ENCODE measurements at regions not wholly inside any gene's neighbourhood (a gene's known extent, or its start where the extent isn't known, plus 50 kb on each side); places are given as distances from the start of the nearest gene placed in this dataset.
"Not testable (repeated sequence)": the region's sequence is repeated elsewhere in the genome, so short reads cannot be mapped to it uniquely, and the experiment has no call there.

DNA sequence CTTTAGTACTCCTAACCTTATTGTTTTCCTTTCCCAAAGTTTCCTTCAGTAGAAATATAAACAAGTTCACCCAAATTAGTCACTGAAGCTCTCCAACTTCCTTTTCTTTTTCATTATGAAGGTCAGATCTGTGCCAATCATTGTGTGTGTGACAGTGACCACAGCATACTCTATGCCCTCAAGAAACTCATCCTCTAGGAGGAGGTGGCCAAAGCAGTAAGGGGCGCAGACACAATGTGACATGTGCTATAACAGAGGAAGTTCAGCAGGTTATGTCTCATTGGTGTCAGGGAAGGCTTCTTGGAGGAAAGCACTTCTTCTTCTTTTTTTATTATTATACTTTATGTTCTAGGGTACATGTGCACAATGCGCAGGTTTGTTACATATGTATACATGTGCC lies 60.0 kb upstream of the PSME4 start:
- Histone ChIP-seq H3F3A (ENCODE audit: insufficient read depth, low read depth) (no peaks in the 10 kb centered on the region), H3K4me1 (replicated peaks; ENCODE audit: insufficient read depth) (no peaks in the 10 kb centered on the region), H2AFZ (no peak overlapping the region), H3K27me3 (ENCODE audit: insufficient read depth, low read depth) (no peaks in the 10 kb centered on the region), H3K9me2 (ENCODE audit: insufficient read depth) (no peaks in the 10 kb centered on the region), H3K4me3 (no peak overlapping the region), H3K27ac (no peak overlapping the region), H3K79me2 (ENCODE audit: low read depth) (no peaks in the 10 kb centered on the region), H4K20me1 (ENCODE audit: insufficient read depth) (no peaks in the 10 kb centered on the region), H3K36me3 (ENCODE audit: low read depth) (no peaks in the 10 kb centered on the region), H3K9me3 (ENCODE audit: insufficient read depth, low read depth) (no peaks in the 10 kb centered on the region), H3K4me2 (no peak overlapping the region)
- POLR2A ChIA-PET (ENCODE audit: unreplicated experiment): no interaction called here
- no peak for TF ChIP-seq EZH2 (IDR thresholded peaks at IDR 0.05; ENCODE audit: low read depth)
- TF ChIP-seq CTCF (conservative IDR thresholded peaks at IDR 0.05): no peak
- no peak for DNase-seq
- no TSS peak for BruUV-seq (replicated peaks)
- CTCF ChIA-PET: no interaction called here
- intact Hi-C loops (cut with micrococcal nuclease; ENCODE audit: unreplicated experiment): no loop called here

DNA sequence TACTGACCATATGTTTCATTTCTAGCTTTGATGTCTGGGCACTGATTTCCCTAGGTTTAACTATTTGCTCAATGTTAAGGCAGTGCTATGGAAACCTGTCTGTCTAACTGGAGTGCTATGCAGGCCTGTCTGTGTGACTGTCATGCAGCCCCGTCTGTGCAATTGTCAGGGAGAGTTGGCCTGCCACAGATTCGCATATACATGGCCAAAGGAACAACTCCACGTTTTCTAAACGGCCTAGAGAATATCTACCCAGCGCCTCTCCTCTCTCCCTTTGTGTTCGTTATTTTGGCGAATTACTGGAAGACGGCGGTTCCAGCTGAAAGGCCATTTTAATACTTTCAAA lies 59.6 kb upstream of the PSME4 start:
- Histone ChIP-seq H4K20me1 (ENCODE audit: insufficient read depth) (no peaks in the 10 kb centered on the region), H3K36me3 (ENCODE audit: low read depth) (no peaks in the 10 kb centered on the region), H3K9me2 (ENCODE audit: insufficient read depth) (no peaks in the 10 kb centered on the region), H3K4me2 (no peak overlapping the region), H3F3A (ENCODE audit: insufficient read depth, low read depth) (no peaks in the 10 kb centered on the region), H3K27ac (no peak overlapping the region), H3K9me3 (ENCODE audit: insufficient read depth, low read depth) (no peaks in the 10 kb centered on the region), H3K27me3 (ENCODE audit: insufficient read depth, low read depth) (no peaks in the 10 kb centered on the region), H3K4me3 (no peak overlapping the region), H3K4me1 (replicated peaks; ENCODE audit: insufficient read depth) (no peaks in the 10 kb centered on the region), H3K79me2 (ENCODE audit: low read depth) (no peaks in the 10 kb centered on the region), H2AFZ (no peak overlapping the region)
- no peak for TF ChIP-seq CTCF (conservative IDR thresholded peaks at IDR 0.05)
- no peak for TF ChIP-seq EZH2 (IDR thresholded peaks at IDR 0.05; ENCODE audit: low read depth)
- no TSS peak for BruUV-seq (replicated peaks)
- intact Hi-C loops (cut with micrococcal nuclease; ENCODE audit: unreplicated experiment): no loop called here
- CTCF ChIA-PET: no interaction called here
- POLR2A ChIA-PET (ENCODE audit: unreplicated experiment): interaction anchor here (0.6 kb wide), 1 partner anchor 686 kb away, joined by 7 read pairs; no protein-coding TSS in a partner anchor
- no peak for DNase-seq

DNA sequence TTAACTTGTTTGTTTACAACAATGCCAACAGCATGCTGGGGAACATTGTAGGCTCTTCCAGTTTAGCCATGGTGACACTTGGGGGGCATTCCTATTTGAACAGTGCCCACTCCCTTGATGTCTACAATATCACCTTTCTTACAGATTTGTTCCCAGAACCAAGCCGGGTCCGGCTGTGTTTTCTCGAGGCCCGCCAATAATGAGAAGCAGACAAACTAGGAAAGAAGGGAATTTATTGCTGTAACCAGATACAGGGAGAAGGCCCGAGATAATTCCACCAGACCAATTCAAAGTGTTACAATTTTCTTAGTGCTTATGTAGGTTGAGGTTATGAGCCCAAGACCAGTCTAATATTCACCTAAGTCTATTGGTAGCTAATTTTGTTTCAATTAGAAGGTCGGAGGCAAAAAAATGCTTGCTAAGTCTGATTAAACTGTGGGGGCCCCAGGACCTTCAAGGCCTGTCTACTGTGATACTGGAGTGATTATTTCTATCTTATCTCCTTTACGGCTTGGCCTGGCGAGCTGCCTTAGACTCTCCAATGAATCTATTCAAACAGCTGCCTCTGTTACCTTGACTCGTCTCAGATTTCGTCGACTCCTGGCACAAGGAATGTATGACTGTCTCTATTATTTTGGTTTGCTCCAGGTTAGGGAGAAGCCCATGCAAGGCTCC lies 59.1 kb upstream of the PSME4 start:
- H3K36me3 ChIP-seq (ENCODE audit: low read depth): no peaks in the 10 kb centered on the region
- DNase-seq: no peak
- intact Hi-C loops (cut with micrococcal nuclease; ENCODE audit: unreplicated experiment): no loop called here
- no peaks in the 10 kb centered on the region for H3K27me3 ChIP-seq (ENCODE audit: insufficient read depth, low read depth)
- ChIA-PET POLR2A (ENCODE audit: unreplicated experiment) (interaction anchor here (0.6 kb wide), 1 partner anchor 686 kb away, joined by 7 read pairs; no protein-coding TSS in a partner anchor), CTCF (no interaction called here)
- H3F3A ChIP-seq (ENCODE audit: insufficient read depth, low read depth): no peaks in the 10 kb centered on the region
- H3K79me2 ChIP-seq (ENCODE audit: low read depth): no peaks in the 10 kb centered on the region
- BruUV-seq (replicated peaks): no TSS peak
- H3K9me2 ChIP-seq (ENCODE audit: insufficient read depth): no peaks in the 10 kb centered on the region
- TF ChIP-seq CTCF (conservative IDR thresholded peaks at IDR 0.05) (no peak), EZH2 (IDR thresholded peaks at IDR 0.05; ENCODE audit: low read depth) (no peak)
- H4K20me1 ChIP-seq (ENCODE audit: insufficient read depth): no peaks in the 10 kb centered on the region
- H3K4me3 ChIP-seq: no peak overlapping the region
- H2AFZ ChIP-seq: no peak overlapping the region
- no peaks in the 10 kb centered on the region for H3K9me3 ChIP-seq (ENCODE audit: insufficient read depth, low read depth)
- H3K4me2 ChIP-seq: no peak overlapping the region
- no peak overlapping the region for H3K27ac ChIP-seq
- H3K4me1 ChIP-seq (replicated peaks; ENCODE audit: insufficient read depth): no peaks in the 10 kb centered on the region

GRCh38 chr2:54025463-54026075 lies 54.8 kb upstream of the PSME4 start:
- H3K36me3 ChIP-seq (ENCODE audit: low read depth); H4K20me1 ChIP-seq (ENCODE audit: insufficient read depth); H3F3A ChIP-seq (ENCODE audit: insufficient read depth, low read depth); CTCF ChIA-PET; H3K4me3 ChIP-seq; H3K4me1 ChIP-seq (replicated peaks; ENCODE audit: insufficient read depth); H3K27me3 ChIP-seq (ENCODE audit: insufficient read depth, low read depth); H3K9me2 ChIP-seq (ENCODE audit: insufficient read depth); POLR2A ChIA-PET (ENCODE audit: unreplicated experiment); H3K79me2 ChIP-seq (ENCODE audit: low read depth); H3K27ac ChIP-seq; H3K9me3 ChIP-seq (ENCODE audit: insufficient read depth, low read depth); DNase-seq; H2AFZ ChIP-seq; BruUV-seq (replicated peaks); H3K4me2 ChIP-seq; intact Hi-C loops (cut with micrococcal nuclease; ENCODE audit: unreplicated experiment): not testable (repeated sequence)

Measured in PC-9 (cell line).